AG10803 (cell line): ENCODE measurements at regions not wholly inside any gene's neighbourhood (a gene's known extent, or its start where the extent isn't known, plus 50 kb on each side); places are given as distances from the start of the nearest gene placed in this dataset.
"Not testable (repeated sequence)": the region's sequence is repeated elsewhere in the genome, so short reads cannot be mapped to it uniquely, and the experiment has no call there.

Experiments used
- DNase-seq: peaks from one replicate; pipeline ENCODE4 v3.0.0; 2010; ENCODE audit warnings: low read depth
- H3K4me3 ChIP-seq: 2 replicates; pipeline ENCODE4 v1.5.1; 2011; ENCODE audit warnings: mild to moderate bottlenecking, low read length, control low read depth
- TF ChIP-seq, protein P1 (sequence below): conservative IDR thresholded peaks from 2 replicates; pipeline ENCODE4 v1.5.1; 2011; ENCODE audit warnings: mild to moderate bottlenecking, low read length, control low read depth, inconsistent platforms

DNA sequence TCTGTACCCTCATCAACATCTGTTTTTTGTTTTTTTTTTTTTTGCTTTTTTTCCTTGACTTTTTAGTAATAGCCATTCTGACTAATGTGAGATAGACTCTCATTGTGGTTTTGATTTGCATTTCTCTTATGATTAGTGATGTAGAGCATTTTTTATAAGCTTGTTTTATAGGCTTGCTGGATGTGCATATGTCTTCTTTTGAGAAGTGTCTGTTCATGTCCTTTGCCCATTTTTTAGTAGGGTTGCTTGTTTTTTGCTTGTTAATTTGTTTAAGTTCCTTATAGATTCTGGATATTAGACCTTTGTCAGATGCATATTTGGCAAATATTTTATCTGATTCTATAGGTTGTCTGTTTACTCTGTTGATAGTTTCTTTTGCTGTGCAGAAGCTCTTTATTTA is 53.5 kb upstream of the FAR1 start:
- H3K4me3 ChIP-seq, DNase-seq: not testable (repeated sequence)

DNA sequence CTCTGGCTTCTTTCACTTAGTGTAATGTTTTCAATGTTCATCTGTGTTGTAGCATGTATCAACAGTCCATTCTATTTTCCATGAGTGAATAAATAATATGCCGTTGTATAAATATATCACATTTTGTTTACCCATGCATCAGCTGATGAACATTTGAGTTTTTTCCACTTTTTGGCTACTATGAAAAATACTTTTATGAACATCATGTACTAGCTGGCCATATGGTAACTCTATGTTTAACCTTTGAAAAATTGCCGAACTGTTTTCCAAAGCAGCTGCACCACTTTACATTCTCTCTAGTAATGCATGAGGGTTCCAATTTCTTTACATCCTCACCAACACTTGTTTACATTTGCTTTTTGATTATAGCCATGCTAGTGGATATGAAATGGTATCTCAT is 59.8 kb upstream of the FAR1 start:
- TF ChIP-seq, protein P1, sequence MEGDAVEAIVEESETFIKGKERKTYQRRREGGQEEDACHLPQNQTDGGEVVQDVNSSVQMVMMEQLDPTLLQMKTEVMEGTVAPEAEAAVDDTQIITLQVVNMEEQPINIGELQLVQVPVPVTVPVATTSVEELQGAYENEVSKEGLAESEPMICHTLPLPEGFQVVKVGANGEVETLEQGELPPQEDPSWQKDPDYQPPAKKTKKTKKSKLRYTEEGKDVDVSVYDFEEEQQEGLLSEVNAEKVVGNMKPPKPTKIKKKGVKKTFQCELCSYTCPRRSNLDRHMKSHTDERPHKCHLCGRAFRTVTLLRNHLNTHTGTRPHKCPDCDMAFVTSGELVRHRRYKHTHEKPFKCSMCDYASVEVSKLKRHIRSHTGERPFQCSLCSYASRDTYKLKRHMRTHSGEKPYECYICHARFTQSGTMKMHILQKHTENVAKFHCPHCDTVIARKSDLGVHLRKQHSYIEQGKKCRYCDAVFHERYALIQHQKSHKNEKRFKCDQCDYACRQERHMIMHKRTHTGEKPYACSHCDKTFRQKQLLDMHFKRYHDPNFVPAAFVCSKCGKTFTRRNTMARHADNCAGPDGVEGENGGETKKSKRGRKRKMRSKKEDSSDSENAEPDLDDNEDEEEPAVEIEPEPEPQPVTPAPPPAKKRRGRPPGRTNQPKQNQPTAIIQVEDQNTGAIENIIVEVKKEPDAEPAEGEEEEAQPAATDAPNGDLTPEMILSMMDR, result no peak
- DNase-seq, result no peak
- no peak overlapping the region for H3K4me3 ChIP-seq

DNA sequence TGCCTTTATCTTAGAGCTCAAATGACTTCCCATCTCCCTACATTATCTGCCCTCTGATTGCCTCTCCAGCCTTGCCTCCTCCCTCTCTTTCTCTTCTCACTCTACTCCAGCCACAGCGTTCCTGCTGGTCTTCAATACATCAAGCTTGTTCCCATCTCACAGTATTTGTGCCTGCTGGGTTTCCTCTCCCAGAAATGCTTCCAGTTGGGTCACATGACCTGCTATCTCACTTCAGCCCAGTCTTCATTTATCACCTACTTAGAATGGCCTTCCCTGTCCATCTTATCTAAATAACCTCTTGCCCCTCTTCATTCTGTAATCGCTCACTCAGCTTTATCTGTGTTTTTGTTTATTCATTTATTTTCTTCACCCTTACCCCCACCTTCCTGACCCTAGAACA is 61.8 kb upstream of the FAR1 start:
- TF ChIP-seq, protein P1, result no peak
- no peak overlapping the region for H3K4me3 ChIP-seq
- DNase-seq, result no peak

DNA sequence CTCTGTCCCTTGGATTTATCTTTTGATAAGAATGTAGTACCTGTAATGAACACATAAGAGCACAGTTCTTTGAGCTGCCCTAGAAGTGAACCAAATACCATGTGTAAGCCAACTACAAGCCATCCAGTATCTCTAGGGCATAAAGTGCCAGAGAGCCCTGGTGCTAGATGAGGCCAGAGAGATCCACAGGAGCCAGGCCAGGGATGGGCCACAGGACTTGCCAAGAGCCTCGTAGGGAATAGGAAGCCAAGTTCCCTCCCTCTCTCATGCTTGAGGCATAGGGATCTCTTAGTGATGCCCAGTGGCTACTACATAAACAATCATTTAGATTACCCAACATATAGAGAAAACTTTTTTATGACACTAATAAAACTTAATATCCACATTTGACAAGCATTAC is 64.8 kb upstream of the FAR1 start:
- DNase-seq, result no peak

DNA sequence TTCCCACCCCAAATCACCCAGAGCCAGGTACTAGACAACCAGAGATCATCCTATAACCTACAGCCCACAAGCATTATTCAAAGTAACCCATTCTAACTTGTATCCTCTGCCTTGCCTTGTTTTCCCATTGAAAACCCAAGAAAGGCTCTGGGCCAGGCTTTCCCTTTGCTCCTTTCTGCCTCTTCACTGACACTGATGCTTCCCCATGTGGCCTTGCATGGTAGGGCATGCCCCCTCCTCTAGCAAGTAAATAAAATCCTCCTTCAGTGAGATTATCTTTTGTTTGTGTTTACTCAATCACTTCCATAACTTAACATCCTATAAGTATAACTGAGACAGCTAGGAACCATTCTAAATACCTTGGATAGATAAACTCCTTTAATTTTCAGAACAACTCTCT is 65.6 kb upstream of the FAR1 start:
- H3K4me3 ChIP-seq, result no peak overlapping the region
- TF ChIP-seq, protein P1, result no peak
- no peak for DNase-seq

More for the DNA sequence above, 64.8 kb upstream of the FAR1 start:
- H3K4me3 ChIP-seq, result no peak overlapping the region
- TF ChIP-seq, protein P1, result no peak

DNA sequence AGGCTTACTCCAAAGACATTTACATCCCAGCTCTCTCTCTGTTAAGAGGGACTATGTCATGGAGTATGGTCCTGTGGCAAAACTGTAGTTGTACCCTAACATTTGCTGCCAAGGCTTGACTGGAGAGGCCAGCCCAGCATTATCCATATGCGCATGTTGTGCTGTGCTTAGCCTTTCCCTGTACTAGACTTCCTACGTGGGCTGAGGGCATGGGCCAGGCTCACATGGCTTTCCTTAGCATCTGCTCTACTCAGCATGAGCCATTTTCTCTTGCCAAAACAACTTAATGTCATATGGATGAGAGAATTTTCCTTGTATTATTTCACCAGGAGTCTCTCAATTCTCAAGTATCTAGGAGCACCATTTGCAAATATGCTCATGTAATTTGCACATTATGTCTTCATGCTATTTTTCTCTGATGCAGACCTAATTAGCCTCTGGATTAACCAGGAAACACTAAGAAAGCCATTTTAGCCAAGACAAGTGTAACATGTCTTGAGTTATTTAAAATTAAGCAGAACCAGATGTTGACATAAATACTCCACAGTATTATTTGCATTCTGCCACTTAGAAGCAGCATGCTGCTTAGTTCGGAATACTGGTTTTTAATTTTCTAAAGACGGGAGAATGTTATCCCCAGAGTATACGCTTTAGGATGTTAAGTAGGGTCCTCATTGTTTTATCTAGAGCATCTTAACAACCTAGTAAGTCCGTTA is 71.7 kb upstream of the FAR1 start:
- TF ChIP-seq, protein P1, result no peak
- peak; percentile 50 for DNase-seq

DNA sequence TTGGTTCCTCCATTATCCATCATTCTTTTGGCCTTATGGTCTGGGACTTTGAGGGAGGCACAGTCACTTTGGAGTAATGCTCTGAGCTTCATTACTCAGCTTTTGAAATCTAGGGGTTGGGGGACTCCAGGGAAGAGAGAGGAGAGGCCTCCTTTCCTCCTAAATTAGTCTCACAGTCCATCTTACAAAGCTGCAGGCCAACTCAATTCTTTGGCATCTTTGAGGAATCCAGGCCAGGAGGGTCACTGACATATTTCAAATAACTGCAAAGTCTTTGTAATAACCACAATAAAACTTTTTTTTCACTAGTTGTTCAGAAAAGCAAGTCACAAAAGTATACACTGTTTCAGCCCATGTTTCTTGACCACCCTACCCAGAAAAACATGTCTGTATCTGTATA is 73.3 kb upstream of the FAR1 start:
- DNase-seq, result peak; percentile 88
- TF ChIP-seq, protein P1, result no peak
- H3K4me3 ChIP-seq, result no peak overlapping the region

More for the DNA sequence above, 71.7 kb upstream of the FAR1 start:
- no peak overlapping the region for H3K4me3 ChIP-seq
